ENCODE measurements at regions not wholly inside any gene's neighbourhood (a gene's known extent, or its start where the extent isn't known, plus 50 kb on each side); places are given as distances from the start of the nearest gene placed in this dataset.

- no peak for TF ChIP-seq CTCF (IDR thresholded peaks at IDR 0.05)
- Histone ChIP-seq H3K9me3 (no peaks in the 10 kb centered on the region), H3K4me3 (no peak overlapping the region), H3K36me3 (no peaks in the 10 kb centered on the region), H3K27me3 (replicated peaks; ENCODE audit: insufficient read depth) (no peaks in the 10 kb centered on the region), H3K27ac (no peak overlapping the region), H3K4me1 (ENCODE audit: control insufficient read depth in 1 of 2, low read depth in 2 of 2) (no peaks in the 10 kb centered on the region)
- no peak for ATAC-seq (ENCODE audit: insufficient number of reproducible peaks, low FRiP score, low read depth)
- no peak for DNase-seq (ENCODE audit: low spot score)
Observed at GRCh38 chr5:2381070-2381469, 370.4 kb downstream of the IRX2 start.

DNA sequence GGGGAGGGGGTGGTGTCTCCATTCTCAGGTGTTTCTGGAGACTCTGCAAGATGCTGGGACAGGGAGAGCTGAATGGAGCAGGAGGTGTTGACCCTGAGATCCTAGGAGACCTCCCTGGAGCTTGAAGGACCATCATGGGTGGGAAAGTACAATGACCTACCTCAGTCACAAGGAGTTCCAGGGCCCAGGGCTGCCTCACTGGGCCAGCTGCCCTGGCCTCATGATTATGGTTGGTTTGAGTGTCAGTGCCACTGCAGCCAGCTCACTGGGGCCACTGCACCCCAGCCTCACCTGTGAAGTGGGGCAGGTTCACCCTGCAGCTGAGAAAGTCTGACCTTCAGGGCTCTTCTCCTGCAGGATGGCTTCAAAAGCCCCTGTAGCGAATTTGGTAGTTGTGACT, 372.5 kb downstream of the IRX2 start:
- Histone ChIP-seq H3K9me3 (no peaks in the 10 kb centered on the region), H3K27me3 (replicated peaks; ENCODE audit: insufficient read depth) (no peaks in the 10 kb centered on the region), H3K36me3 (no peaks in the 10 kb centered on the region), H3K27ac (no peak overlapping the region), H3K4me3 (no peak overlapping the region), H3K4me1 (ENCODE audit: control insufficient read depth in 1 of 2, low read depth in 2 of 2) (no peaks in the 10 kb centered on the region)
- TF ChIP-seq CTCF (IDR thresholded peaks at IDR 0.05) = no peak
- no peak for ATAC-seq (ENCODE audit: insufficient number of reproducible peaks, low FRiP score, low read depth)
- DNase-seq (ENCODE audit: low spot score) = no peak

DNA sequence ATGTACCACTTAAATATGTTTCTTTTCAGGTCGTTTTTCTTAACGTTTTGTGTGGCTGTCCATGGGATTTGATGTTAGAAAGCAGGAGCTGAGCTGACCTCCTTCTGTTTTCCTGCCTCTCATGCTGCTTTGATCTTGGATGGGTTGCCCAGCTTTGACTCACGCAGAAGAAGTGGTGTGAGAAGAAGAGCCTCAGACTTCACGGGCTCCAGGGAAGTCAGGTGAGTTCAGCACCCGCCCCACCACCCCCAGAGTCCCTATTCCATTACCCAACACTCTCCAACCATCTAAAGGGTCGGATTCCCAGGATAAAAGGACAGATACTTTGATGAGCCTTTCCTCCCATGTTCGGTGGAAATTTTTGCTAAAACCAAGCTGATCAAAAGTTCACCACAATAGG, 373.4 kb downstream of the IRX2 start:
- Histone ChIP-seq H3K4me3 (no peak overlapping the region), H3K36me3 (no peaks in the 10 kb centered on the region), H3K4me1 (ENCODE audit: control insufficient read depth in 1 of 2, low read depth in 2 of 2) (no peaks in the 10 kb centered on the region), H3K27ac (no peak overlapping the region), H3K9me3 (no peaks in the 10 kb centered on the region), H3K27me3 (replicated peaks; ENCODE audit: insufficient read depth) (no peaks in the 10 kb centered on the region)
- no peak for TF ChIP-seq CTCF (IDR thresholded peaks at IDR 0.05)
- DNase-seq (ENCODE audit: low spot score) (no peak), ATAC-seq (ENCODE audit: insufficient number of reproducible peaks, low FRiP score, low read depth) (no peak)

- ATAC-seq (ENCODE audit: insufficient number of reproducible peaks, low FRiP score, low read depth) (no peak), DNase-seq (ENCODE audit: low spot score) (no peak)
- Histone ChIP-seq H3K27me3 (replicated peaks; ENCODE audit: insufficient read depth) (no peaks in the 10 kb centered on the region), H3K27ac (no peak overlapping the region), H3K4me1 (ENCODE audit: control insufficient read depth in 1 of 2, low read depth in 2 of 2) (no peaks in the 10 kb centered on the region), H3K4me3 (no peak overlapping the region), H3K36me3 (no peaks in the 10 kb centered on the region), H3K9me3 (no peaks in the 10 kb centered on the region)
- TF ChIP-seq CTCF (IDR thresholded peaks at IDR 0.05) = no peak
Observed at GRCh38 chr5:2376486-2376885, 375.0 kb downstream of the IRX2 start.

- no peak for ATAC-seq (ENCODE audit: insufficient number of reproducible peaks, low FRiP score, low read depth)
- no peaks in the 10 kb centered on the region for H3K36me3 ChIP-seq
- TF ChIP-seq CTCF (IDR thresholded peaks at IDR 0.05) = no peak
- no peak overlapping the region for H3K27ac ChIP-seq
- H3K27me3 ChIP-seq (replicated peaks; ENCODE audit: insufficient read depth) = no peaks in the 10 kb centered on the region
- no peaks in the 10 kb centered on the region for H3K4me1 ChIP-seq (ENCODE audit: control insufficient read depth in 1 of 2, low read depth in 2 of 2)
- DNase-seq (ENCODE audit: low spot score) = no peak
- no peaks in the 10 kb centered on the region for H3K9me3 ChIP-seq
- H3K4me3 ChIP-seq = no peak overlapping the region
Observed at GRCh38 chr5:2375757-2376250, 375.7 kb downstream of the IRX2 start.
